ENCODE measurements at regions not wholly inside any gene's neighbourhood (a gene's known extent, or its start where the extent isn't known, plus 50 kb on each side); places are given as distances from the start of the nearest gene placed in this dataset.

- no peak for TF ChIP-seq POLR2A (IDR thresholded peaks at IDR 0.05)
- no peak for TF ChIP-seq CTCF (IDR thresholded peaks at IDR 0.05 in 8 of 11, conservative IDR thresholded peaks at IDR 0.05 in 3 of 11)
Observed at GRCh38 chr6:8543714-8544113, 108.4 kb upstream of the SLC35B3 start.

Data from spleen (tissue), 7 donors.